ENCODE measurements at regions not wholly inside any gene's neighbourhood (a gene's known extent, or its start where the extent isn't known, plus 50 kb on each side); places are given as distances from the start of the nearest gene placed in this dataset.

DNA sequence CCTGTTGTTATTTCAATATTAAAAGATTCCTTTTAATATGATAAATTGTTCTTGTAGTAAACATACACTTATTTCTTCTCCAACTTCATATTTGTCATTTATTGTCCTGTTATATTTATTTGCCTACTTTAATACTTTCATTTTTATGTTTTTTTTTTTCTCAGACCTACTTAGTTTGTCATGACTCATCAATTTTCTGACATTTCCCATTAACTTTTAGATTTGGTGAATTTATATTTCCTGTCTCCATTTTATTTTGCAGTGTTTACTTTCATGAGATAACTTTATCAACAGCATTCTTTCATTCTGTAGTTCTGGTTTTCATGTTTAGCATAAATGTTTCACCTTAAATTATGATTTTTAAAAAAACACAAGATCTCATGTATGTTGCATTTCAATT, 788.7 kb downstream of the EFNA5 start:
- H3K27ac Mint-ChIP-seq = no peak overlapping the region
- H3K4me1 Mint-ChIP-seq = no peaks in the 10 kb centered on the region
- Histone ChIP-seq H2AFZ (ENCODE audit: insufficient read depth, low read depth, low read length, poor library complexity, severe bottlenecking) (no peak overlapping the region), H3K4me2 (replicated peaks; ENCODE audit: low read depth, low read length, poor library complexity, severe bottlenecking) (no peak overlapping the region), H3K4me3 (ENCODE audit: control extremely low read depth in 1 of 5, extremely low read depth in 1 of 5, insufficient read depth in 1 of 5, low read depth in 2 of 5, low read length in 4 of 5) (no peak overlapping the region), H3K36me3 (replicated peaks in 1 of 2; ENCODE audit: control extremely low read depth in 1 of 2, control insufficient read depth in 1 of 2, extremely low read depth in 1 of 2, insufficient read depth in 2 of 2, low read length in 1 of 2) (no peaks in the 10 kb centered on the region), H3K79me2 (ENCODE audit: control insufficient read depth, insufficient read depth, low read length) (no peaks in the 10 kb centered on the region), H3K27me3 (replicated peaks in 1 of 4; ENCODE audit: control extremely low read depth in 1 of 4, control insufficient read depth in 3 of 4, insufficient read depth in 4 of 4, low read length in 3 of 4) (no peaks in the 10 kb centered on the region), H3K9me3 (ENCODE audit: control extremely low read depth in 1 of 3, control insufficient read depth in 2 of 3, insufficient read depth in 1 of 3, low read length in 2 of 3) (peaks cover 0 to 2% (median 0%) of the 10 kb centered on the region in 3 donors), H3K9ac (ENCODE audit: low read length) (no peak overlapping the region), H3K27ac (ENCODE audit: low read length in 2 of 2) (no peak overlapping the region), H3K4me1 (ENCODE audit: control insufficient read depth in 2 of 2, insufficient read depth in 2 of 2, low read length in 2 of 2) (no peaks in the 10 kb centered on the region), H4K20me1 (ENCODE audit: control insufficient read depth, insufficient read depth, low read length, poor library complexity, severe bottlenecking) (no peaks in the 10 kb centered on the region)
- no peak for TF ChIP-seq EZH2 (IDR thresholded peaks at IDR 0.05; ENCODE audit: borderline replicate concordance, insufficient read depth, low read depth, low read length, poor library complexity, severe bottlenecking)
- TF ChIP-seq, protein P1, sequence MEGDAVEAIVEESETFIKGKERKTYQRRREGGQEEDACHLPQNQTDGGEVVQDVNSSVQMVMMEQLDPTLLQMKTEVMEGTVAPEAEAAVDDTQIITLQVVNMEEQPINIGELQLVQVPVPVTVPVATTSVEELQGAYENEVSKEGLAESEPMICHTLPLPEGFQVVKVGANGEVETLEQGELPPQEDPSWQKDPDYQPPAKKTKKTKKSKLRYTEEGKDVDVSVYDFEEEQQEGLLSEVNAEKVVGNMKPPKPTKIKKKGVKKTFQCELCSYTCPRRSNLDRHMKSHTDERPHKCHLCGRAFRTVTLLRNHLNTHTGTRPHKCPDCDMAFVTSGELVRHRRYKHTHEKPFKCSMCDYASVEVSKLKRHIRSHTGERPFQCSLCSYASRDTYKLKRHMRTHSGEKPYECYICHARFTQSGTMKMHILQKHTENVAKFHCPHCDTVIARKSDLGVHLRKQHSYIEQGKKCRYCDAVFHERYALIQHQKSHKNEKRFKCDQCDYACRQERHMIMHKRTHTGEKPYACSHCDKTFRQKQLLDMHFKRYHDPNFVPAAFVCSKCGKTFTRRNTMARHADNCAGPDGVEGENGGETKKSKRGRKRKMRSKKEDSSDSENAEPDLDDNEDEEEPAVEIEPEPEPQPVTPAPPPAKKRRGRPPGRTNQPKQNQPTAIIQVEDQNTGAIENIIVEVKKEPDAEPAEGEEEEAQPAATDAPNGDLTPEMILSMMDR (IDR thresholded peaks at IDR 0.05) = no peak
- ATAC-seq (ENCODE audit: low read depth) (no peak), DNase-seq (no peak)
- no peaks in the 10 kb centered on the region for H3K27me3 Mint-ChIP-seq
- no peak overlapping the region for H3K4me3 Mint-ChIP-seq
- intact Hi-C loops (cut with micrococcal nuclease) = no loop called here
- ChIA-PET POLR2A (no interaction called here), CTCF (no interaction called here)
- no peaks in the 10 kb centered on the region for H3K9me3 Mint-ChIP-seq (ENCODE audit: insufficient read depth)

DNA sequence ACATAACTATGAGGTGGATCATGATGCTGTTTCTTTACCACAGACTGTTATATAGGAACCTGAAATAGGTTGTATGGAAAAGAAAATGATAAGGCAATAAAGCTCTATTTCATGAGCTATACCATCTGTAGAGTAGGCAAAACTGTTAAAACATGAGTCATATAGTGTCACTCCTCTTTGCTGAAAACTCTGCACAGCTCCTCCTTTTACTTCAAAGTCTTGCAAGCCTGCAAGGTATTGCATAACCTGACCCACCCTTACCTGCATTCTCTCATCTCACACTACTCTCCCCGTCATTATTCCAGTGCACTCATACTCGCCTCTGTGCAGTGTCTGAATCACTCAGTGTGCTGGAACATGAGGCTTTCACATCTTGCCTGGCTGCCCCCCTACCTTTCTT, 790.1 kb downstream of the EFNA5 start:
- H3K36me3 ChIP-seq (replicated peaks in 1 of 2; ENCODE audit: control extremely low read depth in 1 of 2, control insufficient read depth in 1 of 2, extremely low read depth in 1 of 2, insufficient read depth in 2 of 2, low read length in 1 of 2) = no peaks in the 10 kb centered on the region
- no peaks in the 10 kb centered on the region for H3K79me2 ChIP-seq (ENCODE audit: control insufficient read depth, insufficient read depth, low read length)
- DNase-seq (no peak), ATAC-seq (ENCODE audit: low read depth) (no peak)
- POLR2A ChIA-PET = interaction anchor here (0.7 kb wide), 1 partner anchor 10 kb away, joined by 5 read pairs; no protein-coding TSS in a partner anchor
- CTCF ChIA-PET = no interaction called here
- H3K4me3 Mint-ChIP-seq = no peak overlapping the region
- H2AFZ ChIP-seq (ENCODE audit: insufficient read depth, low read depth, low read length, poor library complexity, severe bottlenecking) = no peak overlapping the region
- H3K4me2 ChIP-seq (replicated peaks; ENCODE audit: low read depth, low read length, poor library complexity, severe bottlenecking) = no peak overlapping the region
- 86% methylated on average over 2 of the region's 2 CpGs for WGBS (ENCODE audit: insufficient coverage)
- no peaks in the 10 kb centered on the region for H3K4me1 ChIP-seq (ENCODE audit: control insufficient read depth in 2 of 2, insufficient read depth in 2 of 2, low read length in 2 of 2)
- no peaks in the 10 kb centered on the region for H3K4me1 Mint-ChIP-seq
- no peak overlapping the region for H3K4me3 ChIP-seq (ENCODE audit: control extremely low read depth in 1 of 5, extremely low read depth in 1 of 5, insufficient read depth in 1 of 5, low read depth in 2 of 5, low read length in 4 of 5)
- H4K20me1 ChIP-seq (ENCODE audit: control insufficient read depth, insufficient read depth, low read length, poor library complexity, severe bottlenecking) = no peaks in the 10 kb centered on the region
- intact Hi-C loops (cut with micrococcal nuclease) = no loop called here
- no peak overlapping the region for H3K27ac Mint-ChIP-seq
- peaks cover 0 to 16% (median 7%) of the 10 kb centered on the region in 3 donors for H3K9me3 ChIP-seq (ENCODE audit: control extremely low read depth in 1 of 3, control insufficient read depth in 2 of 3, insufficient read depth in 1 of 3, low read length in 2 of 3)
- TF ChIP-seq, protein P1 (IDR thresholded peaks at IDR 0.05) = no peak
- TF ChIP-seq EZH2 (IDR thresholded peaks at IDR 0.05; ENCODE audit: borderline replicate concordance, insufficient read depth, low read depth, low read length, poor library complexity, severe bottlenecking) = no peak
- no peaks in the 10 kb centered on the region for H3K27me3 ChIP-seq (replicated peaks in 1 of 4; ENCODE audit: control extremely low read depth in 1 of 4, control insufficient read depth in 3 of 4, insufficient read depth in 4 of 4, low read length in 3 of 4)
- H3K27me3 Mint-ChIP-seq = no peaks in the 10 kb centered on the region
- no peak overlapping the region for H3K9ac ChIP-seq (ENCODE audit: low read length)
- no peak overlapping the region for H3K27ac ChIP-seq (ENCODE audit: low read length in 2 of 2)
- peaks cover 2% of the 10 kb centered on the region for H3K9me3 Mint-ChIP-seq (ENCODE audit: insufficient read depth)
